Adrenal gland (tissue), 9 donors: ENCODE measurements at regions not wholly inside any gene's neighbourhood (a gene's known extent, or its start where the extent isn't known, plus 50 kb on each side); places are given as distances from the start of the nearest gene placed in this dataset.
A peak's percentile ranks its signal among the peaks of the same experiment; 100 is the strongest.

Experiments
- DNase-seq, 7 donors: peaks; one replicate each; pipeline ENCODE4 v3.0.0-alpha.2; 2019 to 2020
- H3K27ac ChIP-seq, 5 donors: fragments of 200-600 bp; sonication (generic) in 4 of 5; 1 replicate in 3 of 5; 2 replicates in 2 of 5; pipeline versions ENCODE4 v1.5.1 to v1.8.0; 2016 to 2020; ENCODE audit warnings: mild to moderate bottlenecking in 1 of 5
- H3K27me3 ChIP-seq: fragments of 200-600 bp; 2 replicates; pipeline ENCODE4 v1.8.0; 2021
- H3K36me3 ChIP-seq, 2 donors: fragments of 200-600 bp; replicated peaks in 1 of 2; 1 replicate in 1 of 2; 2 replicates in 1 of 2; pipeline versions ENCODE4 v1.5.1 to v1.8.0; 2018 to 2022
- H3K4me1 ChIP-seq, 2 donors: fragments of 200-600 bp; replicated peaks in 1 of 2; 1 replicate in 1 of 2; 2 replicates in 1 of 2; pipeline versions ENCODE4 v1.5.1 to v1.8.0; 2018 to 2021
- H3K4me3 ChIP-seq, 4 donors: fragments of 200-600 bp; sonication (generic) in 3 of 4; one replicate each; pipeline ENCODE4 v1.5.1; 2016 to 2018
- H3K9me3 ChIP-seq, 3 donors: fragments of 200-600 bp; sonication (generic) in 1 of 3; replicated peaks in 1 of 3; 1 replicate in 2 of 3; 2 replicates in 1 of 3; pipeline versions ENCODE4 v1.5.1 to v1.8.0; 2016 to 2021
- POLR2A ChIP-seq, 2 donors: fragments of 450-650 bp; IDR thresholded peaks; one replicate each; pipeline ENCODE4 v1.6.1; 2017; ENCODE audit warnings: antibody characterized with exemption in 2 of 2, mild to moderate bottlenecking in 2 of 2, moderate library complexity in 1 of 2
- WGBS, 4 donors: extraction: QIAGEN DNeasy Blood & Tissue Kit in 2 of 4; methylation state at CpG; one replicate each; pipeline versions ENCODE4 v1.1.5 to v1.1.7; 2013 to 2017; 5-methylcytosine and 5-hydroxymethylcytosine counted together
- intact Hi-C, 2 donors: fragments of 100-400 bp; cut with DNase I; formaldehyde crosslinking; loops; one replicate each; pipeline versions ENCODE4 v1.14.1 to v1.15.0; 2022 to 2023
- TF ChIP-seq, protein P1 (sequence below), 6 experiments: fragments of 450-650 bp in 4 of 6; fragments of 200-600 bp in 2 of 6; sonication (generic) in 1 of 6; IDR thresholded peaks; 1 replicate in 5 of 6; 2 replicates in 1 of 6; pipeline versions ENCODE4 v1.5.1 to v1.8.0; 2016 to 2021; ENCODE audit warnings: antibody characterized with exemption in 6 of 6, mild to moderate bottlenecking in 2 of 6, moderate library complexity in 1 of 6
- donor health status: healthy with polysubstance abuse.
- donor health status: Bipolar disorder and iron deficiency.
- donor health status: DM: yes; HTN: yes; CAD: no.
- donor health status: DM: no; HTN: no; CAD: no.
- donor health status: DM: no; HTN: no; CAD: no.

GRCh38 chr15:69729167-69729748, 276.6 kb downstream of the RPLP1 start:
- Histone ChIP-seq H3K27me3 (no peaks in the 10 kb centered on the region), H3K4me1 (no peaks in the 10 kb centered on the region), H3K4me3 (no peak overlapping the region), H3K27ac (no peak overlapping the region), H3K9me3 (no peaks in the 10 kb centered on the region), H3K36me3 (no peaks in the 10 kb centered on the region)
- 49 to 52% (median 51%) methylated on average over 9 of the region's 9 CpGs for WGBS, 4 donors
- peak; percentile 26 to 75 (median 48) for DNase-seq
- no peak for TF ChIP-seq POLR2A (IDR thresholded peaks at IDR 0.05)
- TF ChIP-seq, protein P1, sequence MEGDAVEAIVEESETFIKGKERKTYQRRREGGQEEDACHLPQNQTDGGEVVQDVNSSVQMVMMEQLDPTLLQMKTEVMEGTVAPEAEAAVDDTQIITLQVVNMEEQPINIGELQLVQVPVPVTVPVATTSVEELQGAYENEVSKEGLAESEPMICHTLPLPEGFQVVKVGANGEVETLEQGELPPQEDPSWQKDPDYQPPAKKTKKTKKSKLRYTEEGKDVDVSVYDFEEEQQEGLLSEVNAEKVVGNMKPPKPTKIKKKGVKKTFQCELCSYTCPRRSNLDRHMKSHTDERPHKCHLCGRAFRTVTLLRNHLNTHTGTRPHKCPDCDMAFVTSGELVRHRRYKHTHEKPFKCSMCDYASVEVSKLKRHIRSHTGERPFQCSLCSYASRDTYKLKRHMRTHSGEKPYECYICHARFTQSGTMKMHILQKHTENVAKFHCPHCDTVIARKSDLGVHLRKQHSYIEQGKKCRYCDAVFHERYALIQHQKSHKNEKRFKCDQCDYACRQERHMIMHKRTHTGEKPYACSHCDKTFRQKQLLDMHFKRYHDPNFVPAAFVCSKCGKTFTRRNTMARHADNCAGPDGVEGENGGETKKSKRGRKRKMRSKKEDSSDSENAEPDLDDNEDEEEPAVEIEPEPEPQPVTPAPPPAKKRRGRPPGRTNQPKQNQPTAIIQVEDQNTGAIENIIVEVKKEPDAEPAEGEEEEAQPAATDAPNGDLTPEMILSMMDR (IDR thresholded peaks at IDR 0.05) = peak; percentile 59 to 81 (median 72)
- intact Hi-C loops = loop anchor here in 1 of 2 donors (5.0 to 10.0 kb wide), 2 partner anchors 366 to 738 kb away; partner anchors contain the start of gene TLE3

DNA sequence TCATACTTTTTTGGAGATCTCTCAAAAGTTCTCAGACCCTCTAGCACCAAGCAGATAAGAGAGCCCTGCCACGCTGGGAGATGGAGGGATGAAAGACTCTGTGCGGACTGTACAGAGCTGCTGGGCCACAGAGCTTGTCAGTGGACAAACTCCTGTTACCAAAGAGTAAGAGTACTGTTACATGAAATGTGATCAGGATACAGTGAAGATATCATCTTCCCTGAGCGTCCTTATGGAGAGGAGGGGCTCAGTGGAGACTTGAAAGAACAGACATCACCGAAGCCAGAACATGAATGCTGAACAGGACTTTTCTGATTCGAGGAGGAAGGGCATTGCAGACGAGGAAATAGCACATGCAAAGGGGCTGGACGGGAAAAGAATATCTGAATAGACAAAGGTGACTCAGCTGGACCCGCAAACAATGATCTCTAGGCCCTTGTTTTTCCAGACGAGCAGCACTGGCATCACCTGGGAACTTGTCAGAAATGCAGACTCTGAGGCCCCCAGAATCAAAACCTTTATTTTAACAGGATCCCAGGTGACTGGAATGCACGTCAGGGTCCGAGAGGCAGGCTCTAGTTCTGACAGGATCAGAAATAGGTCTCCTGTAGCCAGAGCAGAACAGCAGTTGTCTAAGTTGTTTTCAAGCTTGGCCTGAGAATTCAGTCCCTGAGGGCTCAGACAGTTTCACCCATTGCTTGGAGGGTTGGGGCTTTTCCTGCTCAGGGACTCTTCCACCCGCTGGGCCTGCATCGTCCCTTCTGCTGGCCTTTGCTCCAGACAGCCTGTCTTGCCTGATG, 277.9 kb downstream of the RPLP1 start:
- DNase-seq = no peak
- H3K27ac ChIP-seq = no peak overlapping the region
- H3K36me3 ChIP-seq = no peaks in the 10 kb centered on the region
- H3K27me3 ChIP-seq = no peaks in the 10 kb centered on the region
- 68 to 75% (median 70%) methylated on average over 12 to 13 of the region's 13 CpGs for WGBS, 4 donors
- TF ChIP-seq POLR2A (IDR thresholded peaks at IDR 0.05) = no peak
- TF ChIP-seq, protein P1 (IDR thresholded peaks at IDR 0.05) = no peak
- intact Hi-C loops = no loop called here
- no peak overlapping the region for H3K4me3 ChIP-seq
- no peaks in the 10 kb centered on the region for H3K9me3 ChIP-seq
- H3K4me1 ChIP-seq = no peaks in the 10 kb centered on the region

- no peak for DNase-seq
- intact Hi-C loops = no loop called here
- Histone ChIP-seq H3K27ac (no peak overlapping the region), H3K4me3 (no peak overlapping the region), H3K9me3 (no peaks in the 10 kb centered on the region), H3K36me3 (no peaks in the 10 kb centered on the region), H3K27me3 (no peaks in the 10 kb centered on the region), H3K4me1 (no peaks in the 10 kb centered on the region)
- 74 to 84% (median 76%) methylated on average over 2 of the region's 2 CpGs for WGBS, 4 donors
- TF ChIP-seq, protein P1 (IDR thresholded peaks at IDR 0.05) = no peak
- TF ChIP-seq POLR2A (IDR thresholded peaks at IDR 0.05) = no peak
Measured at GRCh38 chr15:69731081-69731330, 278.4 kb downstream of the RPLP1 start.

DNA sequence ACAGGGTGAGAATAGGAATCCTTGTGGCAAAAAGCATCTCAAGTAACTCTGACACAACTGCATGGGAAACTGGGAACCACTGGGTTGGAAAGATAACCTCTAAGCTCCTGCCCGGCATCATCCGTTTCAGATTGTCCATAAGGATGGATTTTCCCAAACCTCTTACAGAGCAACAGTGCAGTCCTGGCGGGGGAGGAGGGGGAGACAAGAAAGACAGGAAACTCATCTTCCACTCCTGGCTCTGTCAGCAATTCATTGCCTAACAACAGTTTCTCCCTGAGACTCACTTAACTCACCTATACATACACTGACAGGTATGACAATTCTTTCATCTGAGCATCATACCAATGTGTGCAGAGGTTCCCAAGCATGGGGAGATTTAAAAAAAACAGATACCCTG, 279.0 kb downstream of the RPLP1 start:
- Histone ChIP-seq H3K27ac (no peak overlapping the region), H3K36me3 (no peaks in the 10 kb centered on the region), H3K9me3 (no peaks in the 10 kb centered on the region), H3K4me1 (no peaks in the 10 kb centered on the region), H3K4me3 (no peak overlapping the region), H3K27me3 (no peaks in the 10 kb centered on the region)
- no peak for DNase-seq
- intact Hi-C loops = no loop called here
- WGBS, 4 donors = 33 to 83% (median 80%) methylated on average over 1 to 3 of the region's 3 CpGs
- no peak for TF ChIP-seq POLR2A (IDR thresholded peaks at IDR 0.05)
- TF ChIP-seq, protein P1 (IDR thresholded peaks at IDR 0.05) = no peak
